ENCODE measurements at regions not wholly inside any gene's neighbourhood (a gene's known extent, or its start where the extent isn't known, plus 50 kb on each side); places are given as distances from the start of the nearest gene placed in this dataset.

GRCh38 chr5:114660791-114661190, 298.9 kb downstream of the KCNN2 start:
- Histone ChIP-seq H3K36me3 (ENCODE audit: control insufficient read depth in 2 of 4, insufficient read depth in 4 of 4, low read length in 3 of 4) (no peaks in the 10 kb centered on the region), H3K4me2 (ENCODE audit: insufficient read depth in 1 of 2, low read depth in 2 of 2, low read length in 2 of 2) (no peak overlapping the region), H3K18ac (ENCODE audit: extremely low read depth, low read length) (no peak overlapping the region), H3K27me3 (replicated peaks in 1 of 4; ENCODE audit: control insufficient read depth in 3 of 4, extremely low read depth in 1 of 4, insufficient read depth in 3 of 4, low read length in 3 of 4) (peaks cover 0 to 1% (median 0%) of the 10 kb centered on the region in 4 experiments; a peak in 1 of 7 replicates), H3K4ac (replicated peaks; ENCODE audit: insufficient read length, low read depth, low read length) (no peak overlapping the region), H3K9ac (replicated peaks in 1 of 4; ENCODE audit: extremely low read depth in 1 of 4, low read depth in 3 of 4, low read length in 3 of 4) (no peak overlapping the region), H2BK5ac (ENCODE audit: low read depth, low read length) (no peak overlapping the region), H2AFZ (ENCODE audit: low read length) (no peak overlapping the region), H3K14ac (ENCODE audit: insufficient read length) (no peak overlapping the region), H3K27ac (ENCODE audit: low read depth, low read length) (no peak overlapping the region), H3K56ac (replicated peaks; ENCODE audit: insufficient read length, low read depth, low read length) (no peak overlapping the region), H4K5ac (ENCODE audit: insufficient read length, low read depth, low read length) (no peak overlapping the region), H3K9me3 (ENCODE audit: insufficient read depth in 2 of 2, low read depth in 1 of 2, low read length in 1 of 2) (peaks cover 0 to 4% of the 10 kb centered on the region in 2 experiments; a peak in 2 of 4 replicates), H3K79me2 (ENCODE audit: control insufficient read depth in 1 of 2, insufficient read depth in 2 of 2, low read length in 2 of 2) (no peaks in the 10 kb centered on the region), H4K8ac (ENCODE audit: extremely low read depth, insufficient read depth, low read length) (no peak overlapping the region), H2BK20ac (ENCODE audit: low read length) (no peak overlapping the region), H4K91ac (replicated peaks; ENCODE audit: insufficient read length, low read length) (no peak overlapping the region), H3K79me1 (ENCODE audit: low read depth, low read length) (no peaks in the 10 kb centered on the region), H2BK15ac (ENCODE audit: low read length) (no peak overlapping the region), H2AK5ac (ENCODE audit: low read depth, low read length) (no peak overlapping the region), H3K4me3 (ENCODE audit: extremely low read depth in 1 of 4, insufficient read depth in 2 of 4, low read depth in 3 of 4, low read length in 4 of 4) (no peak overlapping the region), H2BK12ac (ENCODE audit: low read depth, low read length) (no peak overlapping the region), H3K4me1 (replicated peaks in 1 of 4; ENCODE audit: control insufficient read depth in 3 of 4, insufficient read depth in 4 of 4, low read length in 3 of 4) (peaks cover 0 to 3% (median 0%) of the 10 kb centered on the region in 4 experiments; a peak in 1 of 7 replicates), H4K20me1 (replicated peaks in 1 of 2; ENCODE audit: control insufficient read depth in 1 of 2, insufficient read depth in 2 of 2, low read length in 2 of 2) (no peaks in the 10 kb centered on the region), H2BK120ac (replicated peaks; ENCODE audit: low read depth, low read length) (no peak overlapping the region), H3K23me2 (ENCODE audit: low read depth, low read length) (no peaks in the 10 kb centered on the region), H3K23ac (ENCODE audit: insufficient read length) (no peak overlapping the region)
- WGBS, 2 experiments (ENCODE audit: extremely low coverage in 1 of 2, insufficient coverage in 1 of 2, insufficient read length in 1 of 2, insufficient replicate concordance in 2 of 2, low coverage in 1 of 2, low lambda C conversion rate in 2 of 2, missing lambda C conversion rate in 1 of 2): 94% methylated on average over 1 of the region's 1 CpG; no CpG with 5 or more reads in 1 of the 2 experiments
- ChIA-PET POLR2A (ENCODE audit: partially characterized antibody) (no interaction called here), CTCF (ENCODE audit: partially characterized antibody) (no interaction called here)
- no peak for DNase-seq (ENCODE audit: low read depth in 1 of 2, low spot score in 2 of 2)
- FAIRE-seq: no peak
- TF ChIP-seq SIRT6 (IDR thresholded peaks at IDR 0.05; ENCODE audit: low read length) (no peak), SP1 (IDR thresholded peaks at IDR 0.05; ENCODE audit: low read depth, low read length) (no peak), HDAC2 (IDR thresholded peaks at IDR 0.05; ENCODE audit: borderline replicate concordance in 1 of 2, low read depth in 2 of 2, low read length in 2 of 2) (no peak), BACH1 (IDR thresholded peaks at IDR 0.05; ENCODE audit: low read length) (no peak), BRCA1 (IDR thresholded peaks at IDR 0.05; ENCODE audit: low read depth, low read length) (no peak), FOSL1 (IDR thresholded peaks at IDR 0.05; ENCODE audit: insufficient read depth, low read depth, low read length) (no peak), SP2 (IDR thresholded peaks at IDR 0.05; ENCODE audit: low read length) (no peak), NANOG (IDR thresholded peaks at IDR 0.05; ENCODE audit: insufficient read depth, low read depth, low read length, poor library complexity, severe bottlenecking) (no peak)

Measured in H1 (cell line).